HG03521 (cell line): ENCODE measurements at regions not wholly inside any gene's neighbourhood (a gene's known extent, or its start where the extent isn't known, plus 50 kb on each side); places are given as distances from the start of the nearest gene placed in this dataset.

Source experiments
- ATAC-seq: cut with Tn5 transposase; IDR thresholded peaks from one replicate; pipeline ENCODE4 v1.9.1; 2021; ENCODE audit warnings: mild to moderate bottlenecking, moderate library complexity; ENCODE audit not compliant: unreplicated experiment

DNA sequence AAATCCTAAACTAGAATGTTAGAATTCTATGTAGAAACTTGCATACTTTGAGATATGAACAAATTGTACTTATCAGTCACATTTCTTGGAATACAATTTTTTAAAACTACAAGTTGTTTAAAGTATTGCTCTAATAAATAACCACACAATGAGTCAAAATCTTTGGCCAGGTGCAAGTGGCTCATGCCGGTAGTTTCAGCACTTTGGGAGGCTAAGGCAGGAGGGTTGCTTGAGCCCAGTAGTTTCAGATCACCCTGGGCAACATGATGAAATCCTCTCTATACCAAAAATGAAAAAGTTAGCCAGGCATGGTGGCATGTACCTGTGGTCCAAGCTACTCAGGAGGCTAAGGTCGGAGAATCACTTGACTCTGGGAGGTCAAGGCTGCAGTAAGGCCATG, 257.8 kb downstream of the COX7C start:
- no peak for ATAC-seq

DNA sequence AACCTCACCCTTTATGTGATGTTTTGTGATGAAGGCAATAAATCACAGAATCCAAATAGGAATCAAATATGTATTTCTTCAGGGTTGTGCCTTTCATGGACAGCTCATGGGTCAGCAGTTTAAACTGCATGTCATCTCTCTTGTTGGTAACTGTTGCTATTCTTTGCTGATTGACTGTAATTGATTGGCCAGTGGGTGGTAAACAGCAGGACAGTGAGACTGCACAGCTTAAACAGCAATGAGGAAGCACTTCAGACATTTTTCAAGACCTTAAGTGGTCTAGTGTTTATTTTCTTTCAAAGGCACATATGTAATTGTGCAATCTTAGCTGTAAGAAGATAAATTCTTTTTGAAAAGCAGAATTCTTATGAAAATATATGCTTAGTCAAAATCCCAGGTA, 260.5 kb downstream of the COX7C start:
- no peak for ATAC-seq

DNA sequence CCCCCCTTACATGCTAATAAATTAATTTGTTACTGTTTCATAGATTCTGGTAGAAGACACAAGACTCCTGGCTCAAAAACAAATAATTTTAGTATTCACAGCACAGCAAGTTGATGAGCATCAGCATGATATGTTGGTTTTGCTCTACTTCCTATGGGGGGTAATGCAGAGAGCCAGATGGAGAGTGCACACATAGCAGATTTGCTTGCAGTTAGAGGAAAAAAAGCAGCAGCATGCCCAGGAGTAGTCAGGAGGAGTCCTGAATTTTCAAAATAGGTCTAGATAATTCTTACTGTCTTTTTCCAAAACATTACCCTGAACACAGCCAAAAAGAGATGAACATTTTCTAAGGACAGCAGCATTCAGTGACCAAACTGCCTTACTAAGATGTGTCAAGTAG, 261.3 kb downstream of the COX7C start:
- ATAC-seq = no peak

DNA sequence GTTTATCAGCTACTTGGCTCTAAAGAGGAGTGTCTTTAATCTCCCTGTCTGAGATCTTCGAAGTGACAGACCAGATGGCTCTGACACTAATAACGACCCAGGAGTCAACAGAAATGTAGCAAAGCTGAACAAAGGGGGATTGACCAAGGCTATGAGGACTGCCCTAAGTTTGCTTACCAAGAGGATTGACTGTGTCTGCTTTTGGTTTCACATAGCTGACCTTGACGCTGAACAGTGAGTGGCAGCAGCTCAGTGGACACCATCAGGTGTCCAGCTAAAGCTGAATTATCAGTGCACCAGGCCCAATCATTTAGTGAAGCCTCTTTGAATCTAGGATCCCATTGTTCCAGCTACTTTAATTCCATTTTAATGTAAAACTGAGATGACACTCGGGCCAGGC, 262.6 kb downstream of the COX7C start:
- no peak for ATAC-seq

GRCh38 chr5:86880785-86881492, 263.2 kb downstream of the COX7C start:
- ATAC-seq = peak; percentile 94

DNA sequence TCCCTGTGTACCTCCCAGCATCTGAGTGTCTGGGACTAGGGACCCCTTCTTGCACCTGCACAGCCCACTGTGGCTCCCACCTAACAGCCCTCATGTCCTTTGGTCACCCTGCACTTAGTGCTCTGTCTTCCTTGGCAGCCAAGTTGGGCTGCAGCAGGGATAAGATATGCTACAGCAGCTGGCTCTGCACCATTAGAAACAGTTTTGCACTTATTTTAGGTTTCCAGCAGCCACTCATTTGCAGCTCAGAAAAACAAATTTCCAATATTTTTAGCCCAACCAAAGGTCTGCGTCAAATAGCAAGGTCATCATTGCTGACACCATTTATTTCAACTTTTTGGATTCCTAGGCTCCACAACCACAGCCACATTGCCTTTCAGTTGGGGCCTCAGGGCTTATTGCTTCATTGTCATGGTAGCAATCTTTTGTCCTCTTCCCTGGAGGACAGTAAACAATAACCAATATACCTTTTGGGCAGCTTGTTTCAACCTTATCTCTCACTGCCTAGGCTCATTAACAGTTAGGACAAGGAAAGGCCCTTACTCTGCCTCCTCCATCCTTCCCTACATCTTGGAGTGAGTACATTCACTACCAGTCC, 263.9 kb downstream of the COX7C start:
- no peak for ATAC-seq

- no peak for ATAC-seq
These were observed 266.9 kb downstream of the COX7C start for GRCh38 chr5:86884608-86885007.

DNA sequence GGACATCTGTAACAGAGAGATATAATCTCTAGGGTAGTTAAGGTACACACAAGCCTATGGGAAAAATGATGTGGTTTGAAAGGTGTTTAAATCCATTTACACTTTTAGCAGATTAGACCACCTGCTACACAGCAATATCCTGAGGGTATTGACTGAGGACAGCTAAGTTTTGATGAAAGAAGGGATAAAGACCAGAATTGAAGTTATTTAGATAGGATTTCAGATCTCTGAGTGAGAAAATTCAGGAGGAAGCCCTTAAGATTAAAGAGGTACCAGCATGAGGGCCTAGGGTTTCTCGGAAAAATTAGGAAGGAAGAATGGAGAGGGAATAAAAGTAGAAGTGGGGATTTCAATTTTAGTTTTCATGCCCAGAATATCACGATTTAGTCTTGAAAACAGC, 267.3 kb downstream of the COX7C start:
- no peak for ATAC-seq

GRCh38 chr5:86885489-86886230, 267.9 kb downstream of the COX7C start:
- no peak for ATAC-seq

DNA sequence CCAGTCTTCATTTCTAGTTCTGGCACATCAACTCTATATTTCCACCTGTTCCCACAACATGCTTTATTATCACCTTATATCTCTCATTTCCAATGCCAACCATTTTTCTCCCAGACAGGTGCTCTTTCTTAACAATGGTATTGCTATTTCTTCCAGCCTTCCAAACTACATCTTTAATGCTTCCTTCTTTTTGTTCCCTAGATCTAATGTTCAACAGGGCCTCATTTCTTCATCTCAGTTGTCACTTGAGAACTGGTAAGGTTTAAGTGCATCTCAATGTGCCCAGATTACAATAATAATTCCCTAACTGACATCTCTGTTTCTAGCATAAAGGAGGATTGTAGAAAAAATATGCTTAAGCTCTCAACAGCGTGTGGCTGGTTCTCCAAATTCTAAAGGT, 272.6 kb downstream of the COX7C start:
- ATAC-seq = no peak

DNA sequence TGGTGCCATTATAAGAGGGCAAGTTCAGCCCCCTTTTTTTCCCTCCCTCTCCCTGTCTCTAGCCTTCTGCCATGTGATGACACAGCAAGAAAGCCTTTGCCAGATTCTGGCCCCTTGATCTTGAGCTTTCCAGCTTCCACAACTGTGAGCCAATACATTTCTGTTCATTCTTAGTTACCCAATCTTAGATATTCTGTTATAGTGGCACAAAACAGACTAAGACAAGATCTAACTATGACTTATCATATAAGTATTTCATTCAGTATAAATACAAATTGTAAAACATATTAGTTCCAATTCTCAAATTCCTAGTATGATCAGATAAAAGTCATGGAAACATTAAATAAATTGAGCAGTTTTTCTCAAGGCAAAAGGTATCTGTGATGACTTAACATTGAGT, 276.3 kb downstream of the COX7C start:
- no peak for ATAC-seq

DNA sequence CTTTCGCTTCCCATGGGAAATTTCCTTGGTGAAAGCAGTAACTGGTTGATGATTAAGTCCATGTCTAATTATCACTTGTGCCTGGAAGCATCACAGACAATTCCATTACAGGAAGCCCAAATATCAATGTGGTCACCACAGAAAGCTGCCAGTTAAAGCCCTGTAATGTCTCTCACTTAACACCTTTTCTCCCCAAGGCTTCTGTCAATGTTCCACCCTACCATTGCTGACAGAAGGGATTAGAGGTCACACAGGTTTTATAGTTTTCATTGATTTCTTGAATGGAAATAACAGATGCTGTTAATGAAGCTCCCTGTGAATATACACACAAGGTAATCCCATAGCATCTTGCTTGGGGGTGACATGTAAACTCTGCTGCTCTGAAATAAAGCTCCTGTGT, 279.2 kb downstream of the COX7C start:
- ATAC-seq = no peak

GRCh38 chr5:86909418-86910295, 291.9 kb downstream of the COX7C start:
- ATAC-seq = no peak

GRCh38 chr5:86917117-86917579, 299.4 kb downstream of the COX7C start:
- ATAC-seq = no peak

- ATAC-seq = no peak
These were observed 300.5 kb downstream of the COX7C start for GRCh38 chr5:86918246-86918645.

DNA sequence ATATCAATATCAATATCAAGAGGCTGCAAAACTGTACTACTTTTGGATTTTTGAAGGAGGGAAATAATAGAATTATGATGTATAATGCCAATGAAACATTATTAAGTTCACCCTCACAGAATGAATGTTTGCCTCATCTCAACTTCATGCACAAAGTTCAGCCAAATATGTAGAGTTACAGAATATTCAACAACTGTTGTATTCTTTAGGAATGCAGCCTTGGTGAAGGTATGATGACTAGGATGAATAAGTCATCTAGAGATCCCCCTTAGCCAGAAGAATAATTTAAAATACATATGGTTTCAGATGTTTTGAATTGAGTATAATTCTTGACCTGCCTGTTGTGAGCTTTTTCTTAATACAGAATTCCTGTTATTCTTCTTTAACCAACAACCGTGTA, 308.3 kb downstream of the COX7C start:
- ATAC-seq = no peak

DNA sequence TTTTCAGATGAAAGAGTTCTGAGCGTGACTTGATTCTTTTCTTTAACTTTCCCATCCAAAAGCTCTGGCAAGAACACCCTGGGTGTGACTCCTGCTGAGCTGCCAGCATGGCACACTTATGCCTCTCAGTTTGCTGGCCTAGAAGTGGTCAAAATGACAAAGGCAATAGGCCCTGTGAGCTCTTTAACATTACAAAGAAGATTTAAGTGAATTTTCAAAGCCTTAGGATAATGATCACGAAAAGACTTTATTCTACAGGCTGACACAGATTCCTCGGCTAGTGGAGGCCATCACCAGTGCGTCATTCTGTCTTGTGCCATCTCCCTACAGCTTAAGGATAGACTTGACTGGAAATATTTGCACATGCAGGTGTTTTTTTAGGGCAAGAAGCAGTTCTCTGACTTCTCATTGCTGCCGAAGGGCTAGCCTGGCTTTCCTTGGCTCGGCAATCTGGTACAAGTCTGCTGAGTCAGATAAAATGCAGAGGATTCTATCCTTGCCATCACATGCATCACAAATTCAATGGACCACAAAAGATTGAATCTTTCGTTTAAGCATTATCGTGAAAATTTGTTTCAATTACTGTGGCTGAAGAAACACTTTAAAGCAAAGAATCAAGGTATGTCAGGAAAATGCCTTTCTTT, 311.5 kb downstream of the COX7C start:
- no peak for ATAC-seq

- no peak for ATAC-seq
These were observed 315.9 kb upstream of the RASA1 start for GRCh38 chr5:86951761-86952160.

DNA sequence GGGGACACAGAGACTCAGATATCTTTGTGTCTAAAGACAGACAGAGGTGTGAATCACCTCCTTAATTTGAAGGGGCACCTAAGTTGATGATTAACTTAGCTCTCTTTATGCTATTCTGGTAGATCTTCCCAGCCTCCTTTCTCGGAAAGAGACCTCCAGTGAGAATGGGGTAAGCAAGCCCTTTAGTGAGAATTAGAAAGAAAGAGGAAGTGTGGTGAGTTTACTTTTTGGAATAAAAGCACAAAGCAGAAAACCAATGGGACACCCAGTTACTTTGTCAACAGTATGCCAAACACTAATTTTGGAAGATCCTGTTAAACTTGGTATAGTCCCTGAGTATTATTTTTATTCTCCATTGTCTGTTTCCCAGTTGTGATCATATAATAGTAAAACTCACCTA, 302.8 kb upstream of the RASA1 start:
- no peak for ATAC-seq

GRCh38 chr5:86968301-86968753, 299.4 kb upstream of the RASA1 start:
- ATAC-seq = no peak

GRCh38 chr5:86970361-86970760, 297.3 kb upstream of the RASA1 start:
- ATAC-seq = no peak
